ENCODE measurements at regions not wholly inside any gene's neighbourhood (a gene's known extent, or its start where the extent isn't known, plus 50 kb on each side); places are given as distances from the start of the nearest gene placed in this dataset.

DNA sequence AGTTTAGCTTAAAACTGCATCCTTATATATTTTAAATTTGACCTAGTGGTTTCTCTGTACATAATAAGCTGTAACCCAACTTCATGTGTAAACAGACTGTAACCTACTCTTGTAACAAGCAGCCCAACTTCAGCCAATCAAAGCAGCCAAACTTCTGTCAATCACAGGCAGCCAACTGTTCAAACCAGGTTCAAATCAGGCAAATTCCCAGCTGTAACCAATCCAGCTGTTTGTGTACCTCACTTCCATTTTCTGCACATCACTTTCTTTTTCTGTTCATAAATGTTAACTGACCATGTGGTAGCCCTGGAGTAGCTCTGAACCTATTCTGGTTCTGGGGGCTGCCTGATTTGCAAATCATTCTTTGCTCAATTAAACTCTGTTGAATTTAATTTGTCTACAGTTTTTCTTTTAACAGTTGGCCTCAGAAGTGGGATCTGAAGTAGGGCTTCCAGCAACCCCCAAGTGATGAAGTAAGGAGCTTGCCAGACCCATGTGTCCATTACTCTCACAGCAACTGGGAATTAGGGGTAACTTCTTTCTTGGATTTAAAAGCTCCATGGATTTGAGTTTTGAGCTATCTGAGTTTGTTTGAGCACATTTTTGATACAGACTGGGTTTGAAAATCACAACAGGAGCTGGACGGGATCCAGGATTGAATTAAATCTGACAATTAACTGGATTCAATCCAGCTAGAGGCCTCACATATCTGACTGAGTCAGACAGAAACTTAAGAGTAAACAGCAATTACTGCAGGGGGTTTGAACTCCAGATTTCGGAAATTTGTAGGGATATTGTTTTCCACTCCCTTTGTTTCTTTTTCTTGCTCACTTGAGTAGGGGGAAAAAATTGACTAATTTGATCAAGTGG, 1569.7 kb upstream of the SLC39A10 start:
- no peak for TF ChIP-seq POLR2AphosphoS5 (IDR thresholded peaks at IDR 0.05)
- TF ChIP-seq, protein P1, sequence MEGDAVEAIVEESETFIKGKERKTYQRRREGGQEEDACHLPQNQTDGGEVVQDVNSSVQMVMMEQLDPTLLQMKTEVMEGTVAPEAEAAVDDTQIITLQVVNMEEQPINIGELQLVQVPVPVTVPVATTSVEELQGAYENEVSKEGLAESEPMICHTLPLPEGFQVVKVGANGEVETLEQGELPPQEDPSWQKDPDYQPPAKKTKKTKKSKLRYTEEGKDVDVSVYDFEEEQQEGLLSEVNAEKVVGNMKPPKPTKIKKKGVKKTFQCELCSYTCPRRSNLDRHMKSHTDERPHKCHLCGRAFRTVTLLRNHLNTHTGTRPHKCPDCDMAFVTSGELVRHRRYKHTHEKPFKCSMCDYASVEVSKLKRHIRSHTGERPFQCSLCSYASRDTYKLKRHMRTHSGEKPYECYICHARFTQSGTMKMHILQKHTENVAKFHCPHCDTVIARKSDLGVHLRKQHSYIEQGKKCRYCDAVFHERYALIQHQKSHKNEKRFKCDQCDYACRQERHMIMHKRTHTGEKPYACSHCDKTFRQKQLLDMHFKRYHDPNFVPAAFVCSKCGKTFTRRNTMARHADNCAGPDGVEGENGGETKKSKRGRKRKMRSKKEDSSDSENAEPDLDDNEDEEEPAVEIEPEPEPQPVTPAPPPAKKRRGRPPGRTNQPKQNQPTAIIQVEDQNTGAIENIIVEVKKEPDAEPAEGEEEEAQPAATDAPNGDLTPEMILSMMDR (IDR thresholded peaks at IDR 0.05 in 8 of 11, conservative IDR thresholded peaks at IDR 0.05 in 3 of 11), result no peak
- TF ChIP-seq POLR2A (IDR thresholded peaks at IDR 0.05), result no peak

Measured in spleen (tissue), 7 donors.